Osteocyte (in vitro differentiated cells): ENCODE measurements at regions not wholly inside any gene's neighbourhood (a gene's known extent, or its start where the extent isn't known, plus 50 kb on each side); places are given as distances from the start of the nearest gene placed in this dataset.
"Not testable (repeated sequence)": the region's sequence is repeated elsewhere in the genome, so short reads cannot be mapped to it uniquely, and the experiment has no call there.

ENCODE experiments used
- DNase-seq: peaks from one replicate; pipeline ENCODE4 v3.0.0; 2021; ENCODE audit warnings: mixed read lengths; ENCODE audit not compliant: unreplicated experiment; ENCODE audit errors: extremely low spot score
- H3K27ac Mint-ChIP-seq: one replicate; pipeline ENCODE4 v1.8.0; 2021; ENCODE audit warnings: mild to moderate bottlenecking, mixed read lengths; ENCODE audit not compliant: unreplicated experiment
- H3K27me3 Mint-ChIP-seq: one replicate; pipeline ENCODE4 v1.8.0; 2021; ENCODE audit warnings: mixed read lengths; ENCODE audit not compliant: unreplicated experiment
- H3K36me3 Mint-ChIP-seq: one replicate; pipeline ENCODE4 v1.8.0; 2021; ENCODE audit warnings: mixed read lengths; ENCODE audit not compliant: unreplicated experiment
- H3K4me1 Mint-ChIP-seq: one replicate; pipeline ENCODE4 v1.8.0; 2021; ENCODE audit warnings: mixed read lengths; ENCODE audit not compliant: unreplicated experiment
- H3K4me3 Mint-ChIP-seq: one replicate; pipeline ENCODE4 v1.8.0; 2021; ENCODE audit warnings: mild to moderate bottlenecking, moderate library complexity, mixed read lengths; ENCODE audit not compliant: unreplicated experiment
- H3K9me3 Mint-ChIP-seq: one replicate; pipeline ENCODE4 v1.8.0; 2021; ENCODE audit warnings: mixed read lengths; ENCODE audit not compliant: unreplicated experiment
- CTCF ChIP-seq: fragments of 200-600 bp; sonication (generic); IDR thresholded peaks from 2 replicates; pipeline ENCODE4 v1.5.0; 2021; ENCODE audit warnings: antibody characterized with exemption, mild to moderate bottlenecking, moderate library complexity

GRCh38 chr5:123992641-123993040 is 480.7 kb downstream of the CSNK1G3 start:
- peaks cover 5% of the 10 kb centered on the region for H3K9me3 Mint-ChIP-seq
- H3K4me1 Mint-ChIP-seq = peaks cover 10% of the 10 kb centered on the region
- H3K27me3 Mint-ChIP-seq = no peaks in the 10 kb centered on the region
- H3K27ac Mint-ChIP-seq = no peak overlapping the region
- H3K4me3 Mint-ChIP-seq = no peak overlapping the region
- no peaks in the 10 kb centered on the region for H3K36me3 Mint-ChIP-seq
- DNase-seq = no peak
- TF ChIP-seq CTCF = no peak

- H3K36me3 Mint-ChIP-seq = peaks cover 3% of the 10 kb centered on the region
- H3K4me3 Mint-ChIP-seq = no peak overlapping the region
- no peak for TF ChIP-seq CTCF
- no peaks in the 10 kb centered on the region for H3K4me1 Mint-ChIP-seq
- no peaks in the 10 kb centered on the region for H3K27me3 Mint-ChIP-seq
- no peak overlapping the region for H3K27ac Mint-ChIP-seq
- no peak for DNase-seq
- H3K9me3 Mint-ChIP-seq = peaks cover 39% of the 10 kb centered on the region
Observed at GRCh38 chr5:123987956-123988355, 476.0 kb downstream of the CSNK1G3 start.

- Mint-ChIP-seq H3K27ac (no peak overlapping the region), H3K27me3 (no peaks in the 10 kb centered on the region), H3K4me1 (no peaks in the 10 kb centered on the region), H3K4me3 (no peak overlapping the region), H3K36me3 (no peaks in the 10 kb centered on the region), H3K9me3 (no peaks in the 10 kb centered on the region)
- DNase-seq = no peak
- no peak for TF ChIP-seq CTCF
Observed at GRCh38 chr5:123976379-123977033, 464.5 kb downstream of the CSNK1G3 start.

- H3K27me3 Mint-ChIP-seq, H3K4me3 Mint-ChIP-seq, H3K4me1 Mint-ChIP-seq, H3K9me3 Mint-ChIP-seq, H3K36me3 Mint-ChIP-seq, DNase-seq, H3K27ac Mint-ChIP-seq: not testable (repeated sequence)
Observed at GRCh38 chr5:123975521-123975920, 463.5 kb downstream of the CSNK1G3 start.

DNA sequence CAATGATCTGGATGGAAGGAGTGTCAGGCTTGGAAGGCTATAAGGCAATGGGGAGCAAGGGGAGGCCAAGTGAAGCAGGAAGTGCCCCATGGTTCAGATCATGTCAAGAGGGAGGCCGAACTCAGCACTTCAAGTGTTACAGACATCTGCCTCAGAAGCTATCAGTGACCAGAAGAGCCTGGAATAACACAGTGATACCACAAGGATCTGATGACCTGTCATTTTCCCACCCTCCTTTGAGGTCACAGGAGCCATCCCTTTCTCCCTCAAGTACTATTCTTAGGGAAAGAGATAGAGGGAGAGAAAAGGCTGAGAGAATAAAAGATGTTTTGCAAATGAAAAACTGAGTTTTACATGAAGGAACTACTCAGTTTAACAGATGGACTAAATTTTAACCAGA is 454.8 kb downstream of the CSNK1G3 start:
- no peak for DNase-seq
- H3K4me1 Mint-ChIP-seq = peaks cover 3% of the 10 kb centered on the region
- H3K27me3 Mint-ChIP-seq = no peaks in the 10 kb centered on the region
- no peak overlapping the region for H3K27ac Mint-ChIP-seq
- H3K4me3 Mint-ChIP-seq = no peak overlapping the region
- no peaks in the 10 kb centered on the region for H3K36me3 Mint-ChIP-seq
- no peak for TF ChIP-seq CTCF
- peaks cover 2% of the 10 kb centered on the region for H3K9me3 Mint-ChIP-seq

DNA sequence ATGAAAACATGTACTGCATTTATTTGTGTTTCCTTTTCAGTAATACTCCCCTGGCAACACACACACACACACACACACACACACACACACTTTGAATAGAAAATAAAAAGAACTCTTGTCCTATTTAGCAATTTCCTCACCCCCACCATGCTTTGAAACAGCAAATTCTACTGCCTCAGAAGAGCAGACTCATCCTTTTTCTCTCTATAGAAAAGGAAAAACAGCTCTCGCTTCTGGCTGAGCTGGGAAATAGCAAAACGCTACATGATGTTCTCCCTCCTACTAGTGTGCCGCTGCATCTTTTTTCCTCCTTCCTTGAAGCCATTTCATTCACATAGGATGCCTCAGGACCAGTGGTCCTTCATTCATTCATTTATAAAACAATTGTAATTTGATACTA is 453.6 kb downstream of the CSNK1G3 start:
- no peak for DNase-seq
- H3K36me3 Mint-ChIP-seq = no peaks in the 10 kb centered on the region
- H3K9me3 Mint-ChIP-seq = peaks cover 6% of the 10 kb centered on the region
- H3K27ac Mint-ChIP-seq = no peak overlapping the region
- H3K27me3 Mint-ChIP-seq = no peaks in the 10 kb centered on the region
- no peak overlapping the region for H3K4me3 Mint-ChIP-seq
- TF ChIP-seq CTCF = no peak
- H3K4me1 Mint-ChIP-seq = peaks cover 3% of the 10 kb centered on the region
